OCI-LY7 (cell line): ENCODE measurements at regions not wholly inside any gene's neighbourhood (a gene's known extent, or its start where the extent isn't known, plus 50 kb on each side); places are given as distances from the start of the nearest gene placed in this dataset.

ENCODE experiments used
- BruUV-seq: library from RNA; stranded (reverse); fragments of 400-500 nt; replicated peaks from 2 replicates; lab custom pipeline; 2021; lab: Mats Ljungman, UMichigan
- CTCF ChIA-PET: fragments of 300-600 bp; sonication (Branson Sonifier 250); formaldehyde crosslinking; loops from one replicate; lab custom pipeline; 2022; ENCODE audit warnings: antibody characterized with exemption; ENCODE audit not compliant: unreplicated experiment; lab: Charles Lee
- POLR2A ChIA-PET: fragments of 300-600 bp; sonication (Branson Sonifier 250); formaldehyde crosslinking; loops from one replicate; lab custom pipeline; 2022; ENCODE audit warnings: antibody characterized with exemption; lab: Charles Lee
- DNase-seq: peaks from one replicate; pipeline ENCODE4 v3.0.0-alpha.2; 2015; ENCODE audit warnings: low spot score
- H2AFZ ChIP-seq: fragments of 200-600 bp; sonication (generic), shearing (Covaris generic); 2 replicates; pipeline ENCODE4 v1.6.1; 2014; ENCODE audit warnings: mild to moderate bottlenecking, antibody characterized with exemption, low read length, moderate library complexity
- H3K27ac ChIP-seq: fragments of 200-600 bp; sonication (generic); 2 replicates; pipeline ENCODE4 v1.5.1; 2014; ENCODE audit warnings: mixed run types, low read depth, mild to moderate bottlenecking, moderate library complexity, low read length, inconsistent platforms; ENCODE audit not compliant: poor library complexity, severe bottlenecking
- H3K36me3 ChIP-seq: fragments of 200-600 bp; sonication (generic); 2 replicates; pipeline ENCODE4 v1.6.1; 2014; ENCODE audit warnings: mild to moderate bottlenecking, antibody characterized with exemption, low read length, moderate library complexity, mixed read lengths; ENCODE audit not compliant: insufficient read depth
- H3K4me1 ChIP-seq: fragments of 200-600 bp; sonication (generic); 2 replicates; pipeline ENCODE4 v1.5.1; 2014; ENCODE audit warnings: mild to moderate bottlenecking, low read length; ENCODE audit not compliant: insufficient read depth, poor library complexity, severe bottlenecking
- H3K4me2 ChIP-seq: fragments of 200-600 bp; sonication (generic); 2 replicates; pipeline ENCODE4 v1.6.1; 2014; ENCODE audit warnings: mild to moderate bottlenecking, low read length
- H3K4me3 ChIP-seq: fragments of 200-600 bp; sonication (generic); 2 replicates; pipeline ENCODE4 v1.5.1; 2014; ENCODE audit warnings: mild to moderate bottlenecking, low read depth, low read length; ENCODE audit not compliant: poor library complexity, severe bottlenecking
- H3K79me2 ChIP-seq: fragments of 200-600 bp; sonication (generic); 2 replicates; pipeline ENCODE4 v1.6.1; 2016; ENCODE audit warnings: low read depth, mild to moderate bottlenecking, low read length, moderate library complexity, mixed read lengths; ENCODE audit not compliant: insufficient read depth
- H3K9me2 ChIP-seq: fragments of 200-600 bp; sonication (generic); 2 replicates; pipeline ENCODE4 v1.6.1; 2016; ENCODE audit warnings: mild to moderate bottlenecking, low read length, mixed read lengths; ENCODE audit not compliant: insufficient read depth
- H3K9me3 ChIP-seq: fragments of 200-600 bp; sonication (generic); 2 replicates; pipeline ENCODE4 v1.6.1; 2014; ENCODE audit warnings: mild to moderate bottlenecking, mixed run types, low read length, mixed read lengths
- H4K20me1 ChIP-seq: fragments of 200-600 bp; sonication (generic); 2 replicates; pipeline ENCODE4 v1.6.1; 2014; ENCODE audit warnings: mild to moderate bottlenecking, antibody characterized with exemption, low read length, moderate library complexity, mixed read lengths; ENCODE audit not compliant: insufficient read depth
- EZH2phosphoT487 ChIP-seq: fragments of 200-600 bp; sonication (generic); IDR thresholded peaks from 2 replicates; pipeline ENCODE4 v1.6.1; 2018; ENCODE audit warnings: low read depth, borderline replicate concordance, mild to moderate bottlenecking, mixed run types, antibody characterized with exemption, low read length, moderate library complexity, mixed read lengths
- intact Hi-C: fragments of 100-400 bp; cut with micrococcal nuclease; formaldehyde crosslinking; loops from one replicate; pipeline ENCODE4 v1.10.0; 2022; ENCODE audit not compliant: unreplicated experiment
- TF ChIP-seq, protein P1 (sequence below): fragments of 200-600 bp; sonication (generic); conservative IDR thresholded peaks from 2 replicates; pipeline ENCODE4 v1.5.1; 2014; ENCODE audit warnings: mild to moderate bottlenecking, antibody characterized with exemption, low read length, moderate library complexity, mixed read lengths

DNA sequence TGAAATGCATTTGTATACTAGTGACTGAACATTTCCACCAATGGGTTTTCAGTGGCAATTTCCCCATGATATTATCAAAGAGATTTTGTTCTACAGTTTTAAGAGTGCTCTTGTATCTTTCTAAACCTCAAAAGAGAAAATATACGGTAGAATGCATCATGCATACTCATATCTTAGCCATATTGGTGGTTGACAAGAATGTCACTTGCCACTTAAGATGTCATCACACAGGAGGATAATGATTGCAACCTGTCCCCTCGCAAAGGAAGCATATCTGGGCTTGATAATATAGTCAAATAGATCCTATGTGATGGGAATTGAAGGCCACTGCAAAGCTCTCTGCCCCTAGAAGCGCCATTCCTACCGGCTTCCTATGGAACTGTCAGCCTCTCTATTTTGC is 79.3 kb upstream of the ARMC3 start:
- H3K4me2 ChIP-seq: no peak overlapping the region
- H3K27ac ChIP-seq: no peak overlapping the region
- no peaks in the 10 kb centered on the region for H3K4me1 ChIP-seq
- no peak overlapping the region for H3K4me3 ChIP-seq
- DNase-seq: no peak
- POLR2A ChIA-PET: no interaction called here
- TF ChIP-seq, protein P1, sequence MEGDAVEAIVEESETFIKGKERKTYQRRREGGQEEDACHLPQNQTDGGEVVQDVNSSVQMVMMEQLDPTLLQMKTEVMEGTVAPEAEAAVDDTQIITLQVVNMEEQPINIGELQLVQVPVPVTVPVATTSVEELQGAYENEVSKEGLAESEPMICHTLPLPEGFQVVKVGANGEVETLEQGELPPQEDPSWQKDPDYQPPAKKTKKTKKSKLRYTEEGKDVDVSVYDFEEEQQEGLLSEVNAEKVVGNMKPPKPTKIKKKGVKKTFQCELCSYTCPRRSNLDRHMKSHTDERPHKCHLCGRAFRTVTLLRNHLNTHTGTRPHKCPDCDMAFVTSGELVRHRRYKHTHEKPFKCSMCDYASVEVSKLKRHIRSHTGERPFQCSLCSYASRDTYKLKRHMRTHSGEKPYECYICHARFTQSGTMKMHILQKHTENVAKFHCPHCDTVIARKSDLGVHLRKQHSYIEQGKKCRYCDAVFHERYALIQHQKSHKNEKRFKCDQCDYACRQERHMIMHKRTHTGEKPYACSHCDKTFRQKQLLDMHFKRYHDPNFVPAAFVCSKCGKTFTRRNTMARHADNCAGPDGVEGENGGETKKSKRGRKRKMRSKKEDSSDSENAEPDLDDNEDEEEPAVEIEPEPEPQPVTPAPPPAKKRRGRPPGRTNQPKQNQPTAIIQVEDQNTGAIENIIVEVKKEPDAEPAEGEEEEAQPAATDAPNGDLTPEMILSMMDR: no peak
- no peak for TF ChIP-seq EZH2phosphoT487
- no peaks in the 10 kb centered on the region for H4K20me1 ChIP-seq
- no peaks in the 10 kb centered on the region for H3K9me3 ChIP-seq
- no peaks in the 10 kb centered on the region for H3K9me2 ChIP-seq
- intact Hi-C loops: no loop called here
- CTCF ChIA-PET: no interaction called here
- H3K79me2 ChIP-seq: no peaks in the 10 kb centered on the region
- no peak overlapping the region for H2AFZ ChIP-seq
- no TSS peak for BruUV-seq
- no peaks in the 10 kb centered on the region for H3K36me3 ChIP-seq

DNA sequence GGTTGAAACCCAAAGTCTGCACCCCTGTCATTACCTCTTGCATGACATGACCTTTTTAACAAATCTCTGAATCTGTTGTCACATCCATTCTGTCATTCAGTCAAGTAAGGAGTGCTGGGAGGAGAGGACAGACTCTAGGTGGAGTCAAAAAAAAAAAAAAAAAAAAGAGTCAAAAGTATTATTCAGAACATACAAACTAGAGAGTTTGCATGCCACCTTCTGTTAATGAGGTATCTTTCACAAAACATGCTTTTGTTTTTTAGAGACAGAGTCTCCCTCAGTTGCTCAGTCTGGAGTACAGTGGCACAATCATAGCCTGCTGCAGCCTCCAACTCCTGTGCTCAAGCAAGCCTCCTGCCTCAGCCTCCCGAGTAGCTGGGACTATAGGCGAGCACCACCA is 81.6 kb upstream of the ARMC3 start:
- Histone ChIP-seq H3K4me3 (no peak overlapping the region), H3K4me1 (no peaks in the 10 kb centered on the region), H3K4me2 (no peak overlapping the region), H3K27ac (no peak overlapping the region), H3K79me2 (no peaks in the 10 kb centered on the region), H2AFZ (no peak overlapping the region), H3K9me3 (no peaks in the 10 kb centered on the region), H4K20me1 (no peaks in the 10 kb centered on the region), H3K36me3 (no peaks in the 10 kb centered on the region), H3K9me2 (no peaks in the 10 kb centered on the region)
- intact Hi-C loops: no loop called here
- CTCF ChIA-PET: no interaction called here
- no peak for TF ChIP-seq EZH2phosphoT487
- TF ChIP-seq, protein P1: no peak
- BruUV-seq: no TSS peak
- no peak for DNase-seq
- POLR2A ChIA-PET: no interaction called here

DNA sequence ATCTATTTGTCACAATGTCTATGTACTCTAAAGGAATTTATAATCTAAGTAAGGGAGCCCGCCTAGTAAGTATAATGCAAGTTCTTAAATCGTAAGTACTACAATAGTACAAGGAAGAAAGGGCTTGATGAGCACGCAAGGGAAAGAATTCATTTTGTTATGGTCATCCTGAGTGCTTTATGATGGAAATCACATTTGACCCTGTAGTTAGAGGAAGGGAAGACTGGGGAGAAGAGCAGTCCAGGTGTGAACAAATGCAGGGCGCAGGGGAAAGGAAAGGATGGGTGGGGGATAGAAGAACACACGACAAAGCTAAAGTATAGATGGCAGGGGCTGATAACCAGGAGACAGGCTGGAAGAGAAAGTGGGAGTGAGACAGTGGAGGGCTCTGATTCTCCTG is 88.2 kb upstream of the ARMC3 start:
- Histone ChIP-seq H3K4me3 (no peak overlapping the region), H3K79me2 (no peaks in the 10 kb centered on the region), H3K27ac (no peak overlapping the region), H3K9me2 (no peaks in the 10 kb centered on the region), H4K20me1 (no peaks in the 10 kb centered on the region), H3K9me3 (no peaks in the 10 kb centered on the region), H3K4me1 (no peaks in the 10 kb centered on the region), H3K36me3 (no peaks in the 10 kb centered on the region), H3K4me2 (no peak overlapping the region), H2AFZ (no peak overlapping the region)
- POLR2A ChIA-PET: no interaction called here
- intact Hi-C loops: no loop called here
- TF ChIP-seq, protein P1: no peak
- no peak for TF ChIP-seq EZH2phosphoT487
- DNase-seq: no peak
- CTCF ChIA-PET: no interaction called here
- no TSS peak for BruUV-seq
